Neural cell (in vitro differentiated cells): ENCODE measurements at regions not wholly inside any gene's neighbourhood (a gene's known extent, or its start where the extent isn't known, plus 50 kb on each side); places are given as distances from the start of the nearest gene placed in this dataset.

Source experiments
- H2AFZ ChIP-seq: fragments of 200-600, 300-800 bp; sonication (generic), shearing (Covaris generic); 2 replicates; pipeline ENCODE4 v1.6.0; 2014; ENCODE audit warnings: low read depth, mild to moderate bottlenecking, antibody characterized with exemption, low read length, moderate library complexity
- H3F3A ChIP-seq: fragments of 200-600 bp; shearing (Covaris generic); 2 replicates; pipeline ENCODE4 v1.6.1; 2016; ENCODE audit warnings: mild to moderate bottlenecking, moderate library complexity, mixed read lengths, antibody characterized with exemption, low read length; ENCODE audit not compliant: insufficient read depth, poor library complexity, severe bottlenecking
- H3K27ac ChIP-seq: fragments of 200-600, 300-800 bp; sonication (generic), shearing (Covaris generic); 2 replicates; pipeline ENCODE4 v1.5.1; 2014; ENCODE audit warnings: mild to moderate bottlenecking, low read length, moderate library complexity
- H3K27me3 ChIP-seq: fragments of 300-800, 200-600 bp; sonication (generic), shearing (Covaris generic); 2 replicates; pipeline ENCODE4 v1.6.0; 2014; ENCODE audit warnings: mild to moderate bottlenecking, low read depth, low read length, moderate library complexity; ENCODE audit not compliant: insufficient read depth
- H3K36me3 ChIP-seq: fragments of 300-800, 200-600 bp; sonication (generic), shearing (Covaris generic); 2 replicates; pipeline ENCODE4 v1.5.1; 2014; ENCODE audit warnings: mild to moderate bottlenecking, antibody characterized with exemption, low read length, moderate library complexity; ENCODE audit not compliant: insufficient read depth
- H3K4me2 ChIP-seq: fragments of 300-800, 200-600 bp; sonication (generic), shearing (Covaris generic); 2 replicates; pipeline ENCODE4 v1.6.0; 2014; ENCODE audit warnings: mild to moderate bottlenecking, low read length
- H3K4me3 ChIP-seq: fragments of 300-800, 200-600 bp; sonication (generic), shearing (Covaris generic); 2 replicates; pipeline ENCODE4 v1.5.1; 2014; ENCODE audit warnings: mild to moderate bottlenecking, low read length, moderate library complexity
- H3K79me2 ChIP-seq: fragments of 200-600 bp; shearing (Covaris generic); replicated peaks from 2 replicates; pipeline ENCODE4 v1.6.0; 2014; ENCODE audit warnings: mild to moderate bottlenecking, low read length, moderate library complexity; ENCODE audit not compliant: insufficient read depth
- H3K9ac ChIP-seq: fragments of 300-800, 200-600 bp; sonication (generic), shearing (Covaris generic); 2 replicates; pipeline ENCODE4 v1.6.1; 2016; ENCODE audit warnings: mild to moderate bottlenecking, low read length, mixed read lengths
- H3K9me2 ChIP-seq: fragments of 200-600 bp; shearing (Covaris generic); 2 replicates; pipeline ENCODE4 v1.6.1; 2016; ENCODE audit warnings: mild to moderate bottlenecking, low read length, mixed read lengths; ENCODE audit not compliant: insufficient read depth
- H3K9me3 ChIP-seq: fragments of 200-600, 300-800 bp; sonication (generic), shearing (Covaris generic); 2 replicates; pipeline ENCODE4 v1.6.1; 2016; ENCODE audit warnings: mild to moderate bottlenecking, mixed run types, low read length, moderate library complexity, mixed read lengths
- H4K20me1 ChIP-seq: fragments of 200-600 bp; shearing (Covaris generic); 2 replicates; pipeline ENCODE4 v1.6.1; 2016; ENCODE audit warnings: mild to moderate bottlenecking, mixed run types; ENCODE audit not compliant: insufficient read depth
- CTCF ChIP-seq: fragments of 450-650 bp; IDR thresholded peaks from 2 replicates; pipeline ENCODE4 v1.5.1; 2014; ENCODE audit warnings: antibody characterized with exemption, mild to moderate bottlenecking, moderate library complexity; ENCODE audit not compliant: poor library complexity, severe bottlenecking
- EP300 ChIP-seq: fragments of 450-650 bp; conservative IDR thresholded peaks from 2 replicates; pipeline ENCODE4 v1.6.1; 2014; ENCODE audit warnings: antibody characterized with exemption, mild to moderate bottlenecking, moderate library complexity; ENCODE audit not compliant: poor library complexity, severe bottlenecking
- EZH2 ChIP-seq: fragments of 200-600, 300-800 bp; shearing (Covaris generic), sonication (generic); IDR thresholded peaks from 2 replicates; pipeline ENCODE4 v1.6.1; 2014; ENCODE audit warnings: antibody characterized with exemption, low read length, borderline replicate concordance, mild to moderate bottlenecking; ENCODE audit not compliant: insufficient read depth, poor library complexity, severe bottlenecking
- MXI1 ChIP-seq: fragments of 450-650 bp; conservative IDR thresholded peaks from 2 replicates; pipeline ENCODE4 v1.6.1; 2014; ENCODE audit warnings: antibody characterized with exemption, mild to moderate bottlenecking; ENCODE audit not compliant: poor library complexity, severe bottlenecking
- POLR2AphosphoS5 ChIP-seq: IDR thresholded peaks from 2 replicates; pipeline ENCODE4 v1.6.1; 2012
- RAD21 ChIP-seq: fragments of 450-650 bp; conservative IDR thresholded peaks from 2 replicates; pipeline ENCODE4 v1.6.1; 2014; ENCODE audit warnings: antibody characterized with exemption, mild to moderate bottlenecking, moderate library complexity
- REST ChIP-seq: IDR thresholded peaks from 2 replicates; pipeline ENCODE4 v1.6.1; 2012; ENCODE audit warnings: borderline replicate concordance
- SMC3 ChIP-seq: fragments of 450-650 bp; conservative IDR thresholded peaks from 2 replicates; pipeline ENCODE4 v1.6.1; 2014; ENCODE audit warnings: antibody characterized with exemption, mild to moderate bottlenecking, moderate library complexity; ENCODE audit not compliant: poor library complexity
- TAF1 ChIP-seq: IDR thresholded peaks from 2 replicates; pipeline ENCODE4 v1.6.1; 2012; ENCODE audit warnings: low read depth

- Histone ChIP-seq H3K79me2 (no peaks in the 10 kb centered on the region), H3K9me2 (no peaks in the 10 kb centered on the region), H3K27ac (no peak overlapping the region), H3F3A (no peaks in the 10 kb centered on the region), H3K27me3 (no peaks in the 10 kb centered on the region), H3K9ac (no peak overlapping the region), H3K9me3 (no peaks in the 10 kb centered on the region), H4K20me1 (no peaks in the 10 kb centered on the region), H3K4me2 (no peak overlapping the region), H2AFZ (no peak overlapping the region), H3K4me3 (no peak overlapping the region), H3K36me3 (no peaks in the 10 kb centered on the region)
- TF ChIP-seq EP300, result no peak
Measured at GRCh38 chr1:58033311-58033710, 513.2 kb downstream of the OMA1 start.

GRCh38 chr1:58032611-58033073 lies 513.9 kb downstream of the OMA1 start:
- no peaks in the 10 kb centered on the region for H3K9me3 ChIP-seq
- H3K9ac ChIP-seq, result no peak overlapping the region
- H3K4me3 ChIP-seq, result no peak overlapping the region
- H4K20me1 ChIP-seq, result no peaks in the 10 kb centered on the region
- no peak overlapping the region for H2AFZ ChIP-seq
- H3K79me2 ChIP-seq, result no peaks in the 10 kb centered on the region
- H3F3A ChIP-seq, result no peaks in the 10 kb centered on the region
- H3K9me2 ChIP-seq, result no peaks in the 10 kb centered on the region
- H3K27ac ChIP-seq, result no peak overlapping the region
- H3K4me2 ChIP-seq, result no peak overlapping the region
- no peaks in the 10 kb centered on the region for H3K27me3 ChIP-seq
- H3K36me3 ChIP-seq, result no peaks in the 10 kb centered on the region
- TF ChIP-seq CTCF (no peak), POLR2AphosphoS5 (no peak), REST (no peak), TAF1 (no peak), SMC3 (no peak), RAD21 (no peak), EP300 (no peak), MXI1 (no peak), EZH2 (no peak)

- Histone ChIP-seq H3K9ac (no peak overlapping the region), H3K4me3 (no peak overlapping the region), H3F3A (no peaks in the 10 kb centered on the region), H3K36me3 (no peaks in the 10 kb centered on the region), H4K20me1 (no peaks in the 10 kb centered on the region), H3K9me3 (no peaks in the 10 kb centered on the region), H3K79me2 (no peaks in the 10 kb centered on the region), H3K27ac (no peak overlapping the region), H3K27me3 (no peaks in the 10 kb centered on the region), H2AFZ (no peak overlapping the region), H3K4me2 (no peak overlapping the region), H3K9me2 (no peaks in the 10 kb centered on the region)
- TF ChIP-seq POLR2AphosphoS5, result no peak
- no peak for TF ChIP-seq MXI1
- no peak for TF ChIP-seq EP300
- TF ChIP-seq REST, result no peak
Measured at GRCh38 chr1:58031416-58031815, 515.1 kb downstream of the OMA1 start.
